ENCODE measurements at regions not wholly inside any gene's neighbourhood (a gene's known extent, or its start where the extent isn't known, plus 50 kb on each side); places are given as distances from the start of the nearest gene placed in this dataset.

- DNase-seq (no peak), ATAC-seq (ENCODE audit: low read depth) (no peak)
- H3K36me3 ChIP-seq (replicated peaks in 1 of 2; ENCODE audit: control extremely low read depth in 1 of 2, control insufficient read depth in 1 of 2, extremely low read depth in 1 of 2, insufficient read depth in 2 of 2, low read length in 1 of 2) = no peaks in the 10 kb centered on the region
- peaks cover 0 to 2% (median 0%) of the 10 kb centered on the region in 4 experiments for H3K27me3 ChIP-seq (replicated peaks in 1 of 4; ENCODE audit: control extremely low read depth in 1 of 4, control insufficient read depth in 3 of 4, insufficient read depth in 4 of 4, low read length in 3 of 4)
- POLR2A ChIA-PET = no interaction called here
- H3K27ac ChIP-seq (ENCODE audit: low read length in 2 of 2) = no peak overlapping the region
- H3K4me3 ChIP-seq (ENCODE audit: control extremely low read depth in 1 of 5, extremely low read depth in 1 of 5, insufficient read depth in 1 of 5, low read depth in 2 of 5, low read length in 4 of 5) = no peak overlapping the region
- no peak overlapping the region for H2AFZ ChIP-seq (ENCODE audit: insufficient read depth, low read depth, low read length, poor library complexity, severe bottlenecking)
- no peaks in the 10 kb centered on the region for H3K4me1 ChIP-seq (ENCODE audit: control insufficient read depth in 2 of 2, insufficient read depth in 2 of 2, low read length in 2 of 2)
- H4K20me1 ChIP-seq (ENCODE audit: control insufficient read depth, insufficient read depth, low read length, poor library complexity, severe bottlenecking) = no peaks in the 10 kb centered on the region
- no peak overlapping the region for H3K4me2 ChIP-seq (replicated peaks; ENCODE audit: low read depth, low read length, poor library complexity, severe bottlenecking)
- no peak overlapping the region for H3K27ac Mint-ChIP-seq
- H3K9me3 ChIP-seq (ENCODE audit: control extremely low read depth in 1 of 3, control insufficient read depth in 2 of 3, insufficient read depth in 1 of 3, low read length in 2 of 3) = no peaks in the 10 kb centered on the region
- no CpG with 5 or more reads among the region's 1 CpG for WGBS (ENCODE audit: insufficient coverage)
- no peaks in the 10 kb centered on the region for H3K4me1 Mint-ChIP-seq
- H3K79me2 ChIP-seq (ENCODE audit: control insufficient read depth, insufficient read depth, low read length) = no peaks in the 10 kb centered on the region
- H3K9me3 Mint-ChIP-seq (ENCODE audit: insufficient read depth) = no peaks in the 10 kb centered on the region
- no peak overlapping the region for H3K4me3 Mint-ChIP-seq
- intact Hi-C loops (cut with micrococcal nuclease) = no loop called here
- no peaks in the 10 kb centered on the region for H3K27me3 Mint-ChIP-seq
- TF ChIP-seq EZH2 (IDR thresholded peaks at IDR 0.05; ENCODE audit: borderline replicate concordance, insufficient read depth, low read depth, low read length, poor library complexity, severe bottlenecking) = no peak
- no peak for TF ChIP-seq CTCF (IDR thresholded peaks at IDR 0.05)
- CTCF ChIA-PET = no interaction called here
- H3K9ac ChIP-seq (ENCODE audit: low read length) = no peak overlapping the region
These were observed 318.2 kb upstream of the SEMA6D start for GRCh38 chr15:47399100-47399499.

- H3K4me1 ChIP-seq (ENCODE audit: control insufficient read depth in 2 of 2, insufficient read depth in 2 of 2, low read length in 2 of 2) = no peaks in the 10 kb centered on the region
- no peak overlapping the region for H3K27ac ChIP-seq (ENCODE audit: low read length in 2 of 2)
- whole genome bisulfite sequencing (ENCODE audit: insufficient coverage) = no CpG with 5 or more reads among the region's 2 CpGs
- no peaks in the 10 kb centered on the region for H3K27me3 ChIP-seq (replicated peaks in 1 of 4; ENCODE audit: control extremely low read depth in 1 of 4, control insufficient read depth in 3 of 4, insufficient read depth in 4 of 4, low read length in 3 of 4)
- H3K4me1 Mint-ChIP-seq = no peaks in the 10 kb centered on the region
- no peak overlapping the region for H3K4me3 ChIP-seq (ENCODE audit: control extremely low read depth in 1 of 5, extremely low read depth in 1 of 5, insufficient read depth in 1 of 5, low read depth in 2 of 5, low read length in 4 of 5)
- DNase-seq = no peak
- H3K4me2 ChIP-seq (replicated peaks; ENCODE audit: low read depth, low read length, poor library complexity, severe bottlenecking) = no peak overlapping the region
- POLR2A ChIA-PET = no interaction called here
- no peak overlapping the region for H3K4me3 Mint-ChIP-seq
- ATAC-seq (ENCODE audit: low read depth) = no peak
- TF ChIP-seq EZH2 (IDR thresholded peaks at IDR 0.05; ENCODE audit: borderline replicate concordance, insufficient read depth, low read depth, low read length, poor library complexity, severe bottlenecking) = no peak
- no peak for TF ChIP-seq CTCF (IDR thresholded peaks at IDR 0.05)
- no peaks in the 10 kb centered on the region for H4K20me1 ChIP-seq (ENCODE audit: control insufficient read depth, insufficient read depth, low read length, poor library complexity, severe bottlenecking)
- CTCF ChIA-PET = no interaction called here
- intact Hi-C loops (cut with micrococcal nuclease) = no loop called here
- H3K9ac ChIP-seq (ENCODE audit: low read length) = no peak overlapping the region
- no peaks in the 10 kb centered on the region for H3K9me3 Mint-ChIP-seq (ENCODE audit: insufficient read depth)
- no peaks in the 10 kb centered on the region for H3K27me3 Mint-ChIP-seq
- H3K36me3 ChIP-seq (replicated peaks in 1 of 2; ENCODE audit: control extremely low read depth in 1 of 2, control insufficient read depth in 1 of 2, extremely low read depth in 1 of 2, insufficient read depth in 2 of 2, low read length in 1 of 2) = no peaks in the 10 kb centered on the region
- no peaks in the 10 kb centered on the region for H3K9me3 ChIP-seq (ENCODE audit: control extremely low read depth in 1 of 3, control insufficient read depth in 2 of 3, insufficient read depth in 1 of 3, low read length in 2 of 3)
- H3K27ac Mint-ChIP-seq = no peak overlapping the region
- no peak overlapping the region for H2AFZ ChIP-seq (ENCODE audit: insufficient read depth, low read depth, low read length, poor library complexity, severe bottlenecking)
- H3K79me2 ChIP-seq (ENCODE audit: control insufficient read depth, insufficient read depth, low read length) = no peaks in the 10 kb centered on the region
These were observed 316.7 kb upstream of the SEMA6D start for GRCh38 chr15:47400603-47401002.

Measured in B cell (primary cell).